Thymus (tissue), 11 donors: ENCODE measurements at regions not wholly inside any gene's neighbourhood (a gene's known extent, or its start where the extent isn't known, plus 50 kb on each side); places are given as distances from the start of the nearest gene placed in this dataset.
A peak's percentile ranks its signal among the peaks of the same experiment; 100 is the strongest.

Source experiments
- DNase-seq, 9 donors: peaks; one replicate each; pipeline ENCODE4 v3.0.0-alpha.2; 2013; ENCODE audit warnings: low spot score in 9 of 9, low read depth in 6 of 9, missing footprints in 1 of 9
- H3K27ac ChIP-seq, 2 donors: one replicate each; pipeline ENCODE4 v1.5.1; 2013; ENCODE audit warnings: control low read depth in 1 of 2, low read depth in 1 of 2, low read length in 1 of 2, mild to moderate bottlenecking in 1 of 2, moderate library complexity in 1 of 2
- H3K27me3 ChIP-seq, 2 donors: one replicate each; pipeline ENCODE4 v1.5.1; 2013; ENCODE audit warnings: low read length in 1 of 2; ENCODE audit not compliant: control insufficient read depth in 2 of 2, insufficient read depth in 1 of 2
- H3K36me3 ChIP-seq, 2 donors: one replicate each; pipeline ENCODE4 v1.5.1; 2013; ENCODE audit warnings: low read length in 1 of 2, mild to moderate bottlenecking in 1 of 2, moderate library complexity in 1 of 2; ENCODE audit not compliant: control insufficient read depth in 2 of 2, insufficient read depth in 2 of 2
- H3K4me1 ChIP-seq, 2 donors: one replicate each; pipeline ENCODE4 v1.5.1; 2013; ENCODE audit warnings: low read length in 2 of 2; ENCODE audit not compliant: control insufficient read depth in 2 of 2, insufficient read depth in 2 of 2
- H3K4me3 ChIP-seq, 2 donors: one replicate each; pipeline ENCODE4 v1.5.1; 2013; ENCODE audit warnings: low read length in 2 of 2, control low read depth in 1 of 2, mild to moderate bottlenecking in 1 of 2
- H3K9me3 ChIP-seq, 2 donors: one replicate each; pipeline ENCODE4 v1.5.1; 2013; ENCODE audit warnings: low read length in 1 of 2, mild to moderate bottlenecking in 1 of 2; ENCODE audit not compliant: control insufficient read depth in 2 of 2, insufficient read depth in 1 of 2
- WGBS: extraction: QIAGEN DNeasy Blood & Tissue Kit; methylation state at CpG from one replicate; pipeline ENCODE4 v1.1.7; 2013; 5-methylcytosine and 5-hydroxymethylcytosine counted together
- donor health status: healthy.

DNA sequence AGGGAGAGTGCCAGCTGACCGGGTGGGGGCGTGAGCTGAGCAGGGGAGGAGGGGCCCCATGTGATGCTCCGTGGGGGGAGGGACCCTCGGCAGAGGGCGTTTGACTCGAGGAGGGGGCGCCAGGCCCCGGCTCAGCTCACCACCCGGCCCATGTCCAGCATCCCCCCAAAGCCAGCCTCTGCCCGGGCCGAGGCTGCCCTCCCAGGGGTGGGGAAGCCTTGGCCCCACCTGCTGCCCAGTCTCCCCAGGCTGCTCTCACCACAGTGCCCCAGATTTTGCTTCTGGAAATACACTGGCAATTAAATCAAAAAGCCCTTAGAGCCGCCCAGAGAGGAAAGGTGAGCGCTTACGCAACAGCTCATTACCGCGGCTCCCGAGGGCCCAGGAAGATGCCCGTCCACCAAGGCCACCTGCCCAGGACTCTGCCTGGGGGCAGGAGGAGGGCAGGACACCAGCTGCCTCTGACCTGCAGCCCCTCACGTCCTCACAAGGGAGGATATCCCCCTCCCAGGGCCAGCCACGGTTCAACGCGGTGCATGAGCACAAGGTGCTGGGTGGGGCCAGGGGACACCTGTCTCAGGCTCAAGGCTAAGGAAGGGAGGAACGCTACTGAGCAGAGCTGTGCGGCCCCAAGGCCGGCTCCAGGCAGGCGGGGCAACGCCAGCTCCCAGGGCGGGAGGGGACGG, 70.0 kb upstream of the INPP5A start:
- no peak for DNase-seq
- peaks cover 0 to 9% of the 10 kb centered on the region in 2 donors for H3K27me3 ChIP-seq
- no peaks in the 10 kb centered on the region for H3K36me3 ChIP-seq
- H3K27ac ChIP-seq, result no peak overlapping the region
- 72% methylated on average over 29 of the region's 29 CpGs for WGBS
- no peaks in the 10 kb centered on the region for H3K4me1 ChIP-seq
- H3K4me3 ChIP-seq, result no peak overlapping the region
- peaks cover 0 to 10% of the 10 kb centered on the region in 2 donors for H3K9me3 ChIP-seq

DNA sequence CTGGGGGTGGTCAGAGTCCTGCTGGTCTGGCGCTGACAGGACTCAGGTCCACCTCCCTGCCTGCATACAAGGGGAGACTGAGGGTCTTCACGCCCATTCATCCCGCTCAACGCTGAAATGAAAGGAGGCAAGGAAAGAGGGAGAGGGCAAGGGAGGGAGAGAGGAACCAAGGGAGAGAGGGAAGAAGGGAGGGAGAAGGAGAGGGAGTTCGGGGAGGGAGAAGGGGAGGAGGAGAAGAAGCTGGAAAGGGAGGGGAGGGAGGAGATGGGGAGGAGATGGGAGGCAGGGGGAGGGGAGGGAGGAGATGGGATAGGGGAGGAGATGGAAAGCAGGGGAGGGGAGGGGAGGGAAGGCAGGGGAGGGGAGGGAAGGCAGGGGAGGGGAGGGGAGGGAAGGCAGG, 69.4 kb upstream of the INPP5A start:
- Histone ChIP-seq H3K4me3 (no peak overlapping the region), H3K27ac (no peak overlapping the region)

DNA sequence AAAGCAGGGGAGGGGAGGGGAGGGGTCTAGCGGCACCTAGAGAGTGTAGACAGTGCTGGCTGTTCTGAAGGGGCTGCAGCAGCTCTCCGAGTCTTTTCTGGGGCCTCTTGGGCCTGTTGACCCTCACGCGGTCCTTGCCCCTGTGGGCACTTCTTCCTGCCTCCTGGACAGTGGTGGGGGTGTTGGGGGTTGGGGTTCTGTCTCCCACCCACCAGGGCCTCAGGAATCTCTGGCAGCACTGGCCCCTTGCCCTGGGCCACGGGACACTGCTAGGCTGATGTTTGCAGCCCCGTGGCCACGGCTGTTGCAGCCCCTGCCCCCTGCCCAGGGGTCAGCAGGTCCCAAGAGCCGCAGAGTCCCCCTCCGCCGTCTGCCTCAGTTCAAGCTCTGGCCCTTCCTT, 68.9 kb upstream of the INPP5A start:
- DNase-seq, result no peak
- no peak overlapping the region for H3K4me3 ChIP-seq
- WGBS, result 96% methylated on average over 10 of the region's 10 CpGs
- H3K4me1 ChIP-seq, result no peaks in the 10 kb centered on the region
- H3K27me3 ChIP-seq, result peaks cover 0 to 9% of the 10 kb centered on the region in 2 donors
- no peaks in the 10 kb centered on the region for H3K36me3 ChIP-seq
- peaks cover 0 to 10% of the 10 kb centered on the region in 2 donors for H3K9me3 ChIP-seq
- no peak overlapping the region for H3K27ac ChIP-seq

More for the DNA sequence above, 69.4 kb upstream of the INPP5A start:
- Histone ChIP-seq H3K9me3 (peaks cover 0 to 10% of the 10 kb centered on the region in 2 donors), H3K4me1 (no peaks in the 10 kb centered on the region), H3K27me3 (peaks cover 0 to 9% of the 10 kb centered on the region in 2 donors), H3K36me3 (no peaks in the 10 kb centered on the region)
- DNase-seq, result no peak
- WGBS, result 73% methylated on average over 5 of the region's 5 CpGs

- no peak for DNase-seq
- Histone ChIP-seq H3K27me3 (peaks cover 0 to 9% of the 10 kb centered on the region in 2 donors), H3K4me1 (no peaks in the 10 kb centered on the region), H3K27ac (no peak overlapping the region), H3K4me3 (no peak overlapping the region), H3K36me3 (no peaks in the 10 kb centered on the region), H3K9me3 (peaks cover 0 to 10% of the 10 kb centered on the region in 2 donors)
- 94% methylated on average over 21 of the region's 21 CpGs for WGBS
These were observed 68.2 kb upstream of the INPP5A start for GRCh38 chr10:132469197-132469884.

- Histone ChIP-seq H3K4me3 (no peak overlapping the region), H3K36me3 (no peaks in the 10 kb centered on the region), H3K27ac (no peak overlapping the region), H3K9me3 (peaks cover 0 to 10% of the 10 kb centered on the region in 2 donors), H3K27me3 (peaks cover 0 to 9% of the 10 kb centered on the region in 2 donors), H3K4me1 (no peaks in the 10 kb centered on the region)
- peak in 1 of 9 donors; percentile 48 for DNase-seq
- WGBS, result 54% methylated on average over 27 of the region's 27 CpGs
These were observed 67.0 kb upstream of the INPP5A start for GRCh38 chr10:132470410-132471124.

DNA sequence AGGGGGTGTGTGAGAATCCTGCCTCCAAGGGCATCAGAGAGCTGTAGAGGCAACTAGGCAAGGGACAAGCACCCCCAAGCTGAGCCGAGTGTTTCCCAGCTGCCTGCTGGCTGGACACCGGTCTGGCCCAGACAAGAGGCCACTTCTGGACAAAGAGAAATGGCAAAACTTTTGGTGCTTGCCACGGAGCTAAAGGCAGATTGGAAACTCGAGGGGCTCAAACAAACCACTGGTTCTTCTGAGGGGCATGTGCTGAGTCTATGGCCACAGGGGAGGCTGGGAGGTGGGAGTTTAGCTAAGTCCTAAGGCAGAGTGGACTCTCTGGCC, 66.5 kb upstream of the INPP5A start:
- H3K36me3 ChIP-seq, result no peaks in the 10 kb centered on the region
- no peak for DNase-seq

GRCh38 chr10:132471484-132471883, 66.1 kb upstream of the INPP5A start:
- Histone ChIP-seq H3K9me3 (peaks cover 0 to 10% of the 10 kb centered on the region in 2 donors), H3K27me3 (peaks cover 0 to 11% of the 10 kb centered on the region in 2 donors), H3K36me3 (no peaks in the 10 kb centered on the region), H3K27ac (no peak overlapping the region), H3K4me1 (no peaks in the 10 kb centered on the region), H3K4me3 (no peak overlapping the region)
- no peak for DNase-seq
- WGBS, result 98% methylated on average over 9 of the region's 9 CpGs

More for the DNA sequence above, 66.5 kb upstream of the INPP5A start:
- Histone ChIP-seq H3K9me3 (peaks cover 0 to 10% of the 10 kb centered on the region in 2 donors), H3K27ac (no peak overlapping the region), H3K27me3 (peaks cover 0 to 9% of the 10 kb centered on the region in 2 donors), H3K4me1 (no peaks in the 10 kb centered on the region), H3K4me3 (no peak overlapping the region)
- WGBS, result 96% methylated on average over 4 of the region's 4 CpGs

- whole genome bisulfite sequencing, result 89% methylated on average over 1 of the region's 1 CpG
- Histone ChIP-seq H3K4me1 (peaks cover 0 to 10% of the 10 kb centered on the region in 2 donors), H3K36me3 (no peaks in the 10 kb centered on the region), H3K9me3 (peaks cover 1 to 10% of the 10 kb centered on the region in 2 donors), H3K27me3 (peaks cover 0 to 7% of the 10 kb centered on the region in 2 donors), H3K4me3 (no peak overlapping the region), H3K27ac (no peak overlapping the region)
- no peak for DNase-seq
These were observed 62.5 kb upstream of the INPP5A start for GRCh38 chr10:132475086-132475485.
